Type B pancreatic cell (in vitro differentiated cells): ENCODE measurements at regions not wholly inside any gene's neighbourhood (a gene's known extent, or its start where the extent isn't known, plus 50 kb on each side); places are given as distances from the start of the nearest gene placed in this dataset.

Experiments
- DNase-seq: peaks from one replicate; pipeline ENCODE4 v3.0.0; 2021; ENCODE audit warnings: mixed read lengths; ENCODE audit not compliant: unreplicated experiment; ENCODE audit errors: extremely low spot score
- H3K27ac Mint-ChIP-seq: 2 replicates; pipeline ENCODE4 v1.8.0; 2021; ENCODE audit warnings: mild to moderate bottlenecking, mixed read lengths
- H3K27me3 Mint-ChIP-seq: 2 replicates; pipeline ENCODE4 v1.8.0; 2021; ENCODE audit warnings: mixed read lengths
- H3K36me3 Mint-ChIP-seq: 2 replicates; pipeline ENCODE4 v1.8.0; 2021; ENCODE audit warnings: mixed read lengths
- H3K4me1 Mint-ChIP-seq: one replicate; pipeline ENCODE4 v1.8.0; 2021; ENCODE audit warnings: mixed read lengths; ENCODE audit not compliant: unreplicated experiment
- H3K4me3 Mint-ChIP-seq: 2 replicates; pipeline ENCODE4 v1.8.0; 2021; ENCODE audit warnings: mild to moderate bottlenecking, mixed read lengths
- H3K9me3 Mint-ChIP-seq: 2 replicates; pipeline ENCODE4 v1.8.0; 2021; ENCODE audit warnings: mixed read lengths
- CTCF ChIP-seq: fragments of 200-600 bp; sonication (generic); conservative IDR thresholded peaks from 2 replicates; pipeline ENCODE4 v1.5.0; 2021; ENCODE audit warnings: antibody characterized with exemption, mild to moderate bottlenecking

- DNase-seq: no peak
- H3K27me3 Mint-ChIP-seq: peaks cover 8% of the 10 kb centered on the region
- TF ChIP-seq CTCF: no peak
- no peak overlapping the region for H3K4me3 Mint-ChIP-seq
- H3K27ac Mint-ChIP-seq: no peak overlapping the region
- H3K4me1 Mint-ChIP-seq: no peaks in the 10 kb centered on the region
- no peaks in the 10 kb centered on the region for H3K9me3 Mint-ChIP-seq
- H3K36me3 Mint-ChIP-seq: no peaks in the 10 kb centered on the region
Measured at GRCh38 chr14:97946240-97946639, 1149.1 kb downstream of the VRK1 start.

GRCh38 chr14:97946641-97947040 is 1149.5 kb downstream of the VRK1 start:
- Mint-ChIP-seq H3K4me3 (no peak overlapping the region), H3K27me3 (peaks cover 8% of the 10 kb centered on the region), H3K36me3 (no peaks in the 10 kb centered on the region), H3K27ac (no peak overlapping the region), H3K4me1 (no peaks in the 10 kb centered on the region), H3K9me3 (no peaks in the 10 kb centered on the region)
- TF ChIP-seq CTCF: no peak
- no peak for DNase-seq

GRCh38 chr14:97948841-97949240 is 1151.7 kb downstream of the VRK1 start:
- Mint-ChIP-seq H3K9me3 (no peaks in the 10 kb centered on the region), H3K36me3 (no peaks in the 10 kb centered on the region), H3K4me3 (no peak overlapping the region), H3K27me3 (peaks cover 8% of the 10 kb centered on the region), H3K4me1 (no peaks in the 10 kb centered on the region), H3K27ac (no peak overlapping the region)
- no peak for DNase-seq
- no peak for TF ChIP-seq CTCF

- Mint-ChIP-seq H3K36me3 (no peaks in the 10 kb centered on the region), H3K27ac (no peak overlapping the region), H3K4me1 (peaks cover 4% of the 10 kb centered on the region), H3K27me3 (peaks cover 3% of the 10 kb centered on the region), H3K4me3 (no peak overlapping the region), H3K9me3 (peaks cover 11% of the 10 kb centered on the region)
- no peak for DNase-seq
- no peak for TF ChIP-seq CTCF
Measured at GRCh38 chr14:97956581-97957340, 1159.6 kb downstream of the VRK1 start.

DNA sequence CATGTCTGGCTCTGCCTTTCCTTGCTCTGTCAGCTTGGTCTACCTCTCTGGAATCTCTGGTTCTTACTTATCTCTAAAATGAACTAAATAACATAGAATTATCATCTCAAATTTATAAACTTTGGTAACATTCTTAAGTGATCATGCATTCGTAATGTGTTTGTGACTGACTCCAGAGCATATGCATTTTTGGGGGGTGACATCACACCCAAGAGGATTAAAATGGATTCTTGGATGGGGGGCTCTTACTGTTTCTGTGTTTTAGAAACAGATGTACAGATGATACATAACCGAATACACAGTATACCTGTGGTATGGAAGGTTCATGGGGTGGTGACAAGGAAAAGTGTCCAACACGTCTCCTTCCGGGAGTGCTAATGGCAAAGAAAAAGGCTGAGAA is 1162.1 kb downstream of the VRK1 start:
- Mint-ChIP-seq H3K27me3 (peaks cover 3% of the 10 kb centered on the region), H3K4me3 (no peak overlapping the region), H3K9me3 (peaks cover 11% of the 10 kb centered on the region), H3K36me3 (no peaks in the 10 kb centered on the region), H3K4me1 (peaks cover 4% of the 10 kb centered on the region), H3K27ac (no peak overlapping the region)
- DNase-seq: no peak
- no peak for TF ChIP-seq CTCF

DNA sequence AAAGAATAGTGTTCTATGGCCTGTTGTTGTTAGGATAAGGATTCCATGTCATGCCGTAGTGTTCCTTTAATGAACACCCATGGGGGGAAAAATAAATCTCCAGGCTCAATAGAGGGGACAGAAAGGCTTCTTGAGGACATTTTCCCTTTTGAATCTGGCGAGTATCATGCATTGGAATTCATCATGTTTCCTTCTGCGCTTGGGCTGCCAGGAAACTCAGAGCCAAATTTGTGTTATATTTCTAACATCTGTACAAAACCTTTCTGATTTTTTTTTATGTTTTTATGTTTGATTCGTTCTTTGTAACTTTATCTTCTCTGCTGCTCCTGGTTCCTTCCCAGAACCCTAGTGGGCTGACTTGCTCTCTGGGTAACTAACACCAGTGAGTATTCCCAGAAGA is 1163.3 kb downstream of the VRK1 start:
- no peaks in the 10 kb centered on the region for H3K36me3 Mint-ChIP-seq
- H3K9me3 Mint-ChIP-seq: peaks cover 11% of the 10 kb centered on the region
- no peak for DNase-seq
- no peak for TF ChIP-seq CTCF
- no peak overlapping the region for H3K27ac Mint-ChIP-seq
- H3K4me3 Mint-ChIP-seq: no peak overlapping the region
- H3K4me1 Mint-ChIP-seq: peaks cover 4% of the 10 kb centered on the region
- peaks cover 3% of the 10 kb centered on the region for H3K27me3 Mint-ChIP-seq
